ENCODE measurements at regions not wholly inside any gene's neighbourhood (a gene's known extent, or its start where the extent isn't known, plus 50 kb on each side); places are given as distances from the start of the nearest gene placed in this dataset.

DNA sequence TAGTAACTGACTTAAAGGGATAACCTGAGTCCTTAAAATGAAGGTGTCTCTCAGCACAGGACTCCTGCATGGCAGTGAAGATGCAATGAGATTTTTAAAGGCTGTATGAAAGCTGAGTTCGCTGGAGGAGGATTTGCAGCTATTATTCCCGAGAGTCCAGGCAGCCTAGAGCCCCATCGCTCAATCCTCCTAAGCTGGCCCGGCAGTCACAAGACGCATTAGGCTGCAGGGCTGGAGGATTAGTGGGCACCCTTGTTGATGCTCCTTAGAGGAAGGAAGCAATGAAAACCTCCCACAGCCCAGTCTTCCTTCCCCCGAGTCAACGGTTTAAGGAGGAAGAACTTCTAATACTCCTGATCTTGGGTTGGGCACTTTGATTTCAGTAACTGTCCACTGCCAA is 239.5 kb downstream of the EFNB2 start:
- DNase-seq: no peak

GRCh38 chr13:106291006-106291405 is 244.5 kb downstream of the EFNB2 start:
- no peak for DNase-seq

GRCh38 chr13:106287351-106287750 is 248.1 kb downstream of the EFNB2 start:
- DNase-seq: no peak

GRCh38 chr13:106286811-106287210 is 248.7 kb downstream of the EFNB2 start:
- DNase-seq: no peak

DNA sequence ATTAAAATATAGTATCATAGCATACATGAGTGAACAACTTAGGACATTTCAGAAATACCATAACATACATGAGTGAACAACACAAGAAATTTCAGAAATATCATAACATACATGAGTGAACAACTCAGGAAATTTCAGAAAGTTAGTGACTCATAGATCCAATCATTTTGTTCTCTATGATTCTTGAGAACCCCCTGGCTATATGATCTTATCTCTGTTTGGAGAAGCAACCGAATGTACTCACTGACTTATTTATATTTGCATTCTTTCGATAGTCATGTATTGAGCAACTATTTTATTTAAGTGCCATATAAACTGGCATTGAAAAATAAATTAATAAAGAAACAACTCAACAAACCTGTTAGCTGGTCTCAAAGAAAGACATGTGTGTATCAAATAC is 251.1 kb downstream of the EFNB2 start:
- DNase-seq: no peak

- DNase-seq: no peak
Measured at GRCh38 chr13:106281426-106281825, 254.0 kb downstream of the EFNB2 start.

- no peak for DNase-seq
Measured at GRCh38 chr13:106277484-106278154, 257.8 kb downstream of the EFNB2 start.

DNA sequence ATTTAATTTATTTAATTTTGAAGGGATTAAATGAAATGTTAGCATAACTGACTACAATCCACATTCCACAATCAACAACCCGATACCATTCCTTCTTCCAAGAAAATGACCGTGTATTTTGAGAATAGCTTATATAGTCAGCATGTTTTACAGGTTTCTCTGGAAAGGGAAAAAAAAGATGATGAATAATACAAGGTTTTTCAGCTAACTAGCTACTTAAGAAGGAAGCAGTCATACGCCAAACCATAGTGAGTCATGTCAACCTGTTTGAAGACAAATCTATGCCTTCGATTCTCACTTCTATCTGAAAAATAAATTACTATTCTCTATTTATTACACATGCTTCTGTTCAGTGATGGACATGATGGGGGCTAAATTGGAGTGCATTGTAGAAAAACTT is 258.6 kb downstream of the EFNB2 start:
- DNase-seq: no peak

DNA sequence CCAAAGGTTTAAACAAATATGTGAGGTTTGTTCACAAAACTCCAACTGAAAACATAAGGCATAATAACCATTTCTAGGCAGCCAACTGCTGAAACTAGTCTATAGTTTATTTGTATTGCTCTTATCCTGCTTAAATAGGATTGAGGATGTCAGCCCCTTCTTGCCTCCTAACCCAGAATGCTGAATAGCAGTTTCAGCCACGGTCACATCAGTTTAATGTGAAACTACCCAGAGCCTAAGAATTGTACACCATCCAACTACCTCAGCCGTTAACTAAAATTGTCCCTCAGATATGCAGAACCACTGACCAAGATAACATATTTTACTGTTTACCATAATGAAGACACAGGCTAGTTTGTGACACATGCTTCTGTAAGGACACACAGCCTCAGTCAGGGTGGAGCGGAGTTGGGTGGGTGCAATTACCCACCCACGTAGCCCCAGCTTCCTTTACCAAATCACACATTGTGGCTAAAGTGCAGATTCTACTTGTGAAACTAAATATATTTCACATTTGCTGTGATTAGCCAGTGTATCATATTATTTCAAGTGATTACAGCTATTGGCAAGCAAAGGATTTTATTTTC is 259.9 kb downstream of the EFNB2 start:
- DNase-seq: no peak

DNA sequence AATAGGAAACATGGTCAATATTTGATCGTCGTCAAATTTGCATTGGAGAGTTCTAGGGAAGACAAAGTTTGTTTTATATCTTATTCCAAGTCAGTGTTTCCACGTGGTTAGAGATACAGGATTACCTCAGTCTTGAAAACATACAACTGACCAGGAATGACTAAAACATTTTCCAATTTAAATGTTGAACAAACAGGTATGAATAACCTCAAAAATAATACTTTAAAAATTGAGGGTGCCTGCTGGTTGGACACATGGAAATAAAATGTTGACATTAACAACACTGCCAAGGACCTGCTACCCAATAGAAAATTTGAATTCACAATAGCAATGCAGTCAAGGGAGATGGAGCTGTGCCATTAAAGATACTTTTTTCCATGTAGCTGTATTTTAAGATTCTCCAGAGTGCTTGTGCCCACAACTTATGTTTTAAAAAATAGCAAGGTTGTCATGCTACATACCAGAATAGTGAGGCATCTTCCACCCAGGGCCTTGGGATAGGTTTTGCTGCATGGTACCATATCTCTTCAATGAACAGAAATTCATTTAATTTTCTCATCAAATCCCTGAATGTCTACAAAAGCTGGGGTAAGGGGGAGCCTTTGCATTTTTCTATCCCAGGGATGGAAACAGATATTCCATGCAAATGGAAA is 260.8 kb downstream of the EFNB2 start:
- DNase-seq: no peak

DNA sequence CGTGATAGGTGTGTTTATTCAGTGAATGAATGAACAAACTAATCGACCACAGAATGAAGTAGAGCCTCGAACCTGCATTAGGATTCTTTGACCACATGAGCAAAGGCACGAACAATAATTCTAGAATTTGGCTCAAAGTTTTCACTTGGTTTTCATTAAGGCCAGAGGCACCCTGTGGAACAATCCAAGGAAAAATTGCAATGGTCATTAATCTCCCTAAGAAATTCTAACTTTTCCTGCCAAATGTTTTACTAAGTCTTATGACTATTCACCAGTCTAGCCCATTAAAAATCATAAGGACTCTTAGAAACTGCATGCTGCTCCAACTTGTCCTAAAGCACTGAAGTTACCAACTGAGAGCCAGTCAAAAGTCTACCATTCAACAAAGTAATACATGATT is 271.7 kb downstream of the EFNB2 start:
- no peak for DNase-seq

GRCh38 chr13:106262886-106263285 is 272.6 kb downstream of the EFNB2 start:
- DNase-seq: no peak

DNA sequence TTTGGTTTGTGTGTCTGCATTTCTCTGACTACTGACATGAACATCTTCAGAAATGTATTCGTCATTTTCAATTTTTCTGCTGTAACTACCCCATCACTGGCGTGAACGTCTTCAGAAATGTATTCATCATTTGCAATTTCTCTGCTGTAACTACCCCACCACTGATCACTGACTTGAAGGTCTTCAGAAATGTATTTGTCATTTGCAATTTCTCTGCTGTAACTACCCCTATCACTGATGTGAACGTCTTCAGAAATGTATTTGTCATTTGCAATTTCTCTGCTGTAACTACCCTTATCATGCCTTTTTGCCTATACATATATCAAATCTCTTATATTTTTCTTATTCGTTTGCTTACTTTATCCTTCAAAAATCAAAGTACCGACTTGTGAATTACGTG is 274.0 kb downstream of the EFNB2 start:
- DNase-seq: no peak

DNA sequence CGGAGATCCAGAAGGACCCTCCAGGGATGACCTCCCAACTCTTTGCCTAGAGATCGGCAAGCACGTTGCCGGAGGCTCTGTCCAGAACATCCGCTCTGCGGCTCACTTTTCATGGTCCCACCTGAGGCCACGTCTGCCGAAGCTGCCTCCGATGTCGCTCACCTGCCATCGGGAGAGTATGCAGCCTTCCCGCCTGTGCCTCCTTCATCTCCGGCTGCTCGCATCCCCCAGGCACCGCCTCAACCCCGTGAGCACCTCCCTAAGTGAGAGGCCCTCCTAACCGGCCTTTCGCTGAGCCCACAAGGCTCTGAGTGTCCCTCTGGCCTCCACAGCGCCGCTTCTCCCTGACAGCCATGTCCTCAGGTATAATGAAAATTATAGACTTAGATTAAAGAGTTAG is 275.1 kb downstream of the EFNB2 start:
- no peak for DNase-seq

- DNase-seq: no peak
Measured at GRCh38 chr13:106259928-106260327, 275.5 kb downstream of the EFNB2 start.

DNA sequence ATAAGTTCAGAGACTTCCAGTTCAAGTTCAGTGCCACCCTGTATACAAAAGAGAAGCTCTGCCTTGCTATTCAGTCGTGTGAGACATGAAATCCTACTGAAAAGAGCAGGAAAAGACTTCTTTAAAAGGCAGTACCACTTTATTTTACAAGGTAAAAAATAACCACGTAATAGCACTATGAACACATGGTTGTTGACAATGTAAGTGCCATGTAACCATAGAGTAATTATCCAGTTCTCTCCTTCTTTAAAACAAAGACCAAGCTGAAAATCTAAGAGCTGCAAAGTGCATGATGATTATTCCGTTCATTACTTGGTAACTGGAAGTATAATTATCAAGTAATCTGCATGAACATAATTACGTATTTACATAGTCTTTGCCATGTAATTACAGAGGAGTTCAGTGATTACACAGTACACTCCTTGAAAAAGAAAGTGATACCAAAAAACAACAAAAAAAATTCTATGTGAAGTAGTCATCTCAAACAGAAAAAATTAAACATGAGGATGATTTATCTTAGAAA is 288.7 kb downstream of the EFNB2 start:
- no peak for DNase-seq

DNA sequence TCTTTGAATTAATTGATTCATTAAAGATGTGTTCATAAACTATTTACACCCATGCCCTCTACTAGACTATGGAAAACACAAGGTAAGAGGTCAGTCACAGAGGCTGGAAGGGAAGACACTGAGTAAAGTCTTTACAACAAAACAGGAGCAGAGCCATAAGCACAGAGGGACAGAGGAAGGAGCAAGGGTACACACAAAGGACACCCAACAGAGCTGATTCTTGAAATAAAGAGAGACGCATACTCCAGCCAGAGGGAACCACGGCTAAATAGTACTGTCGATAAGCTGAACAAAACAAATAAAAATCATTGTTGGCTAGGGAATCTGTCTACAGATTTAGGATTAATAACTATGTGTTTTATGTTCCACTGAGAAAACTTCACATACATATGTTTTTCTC is 289.2 kb downstream of the EFNB2 start:
- no peak for DNase-seq

GRCh38 chr13:106243011-106243565 is 292.4 kb downstream of the EFNB2 start:
- DNase-seq: no peak

DNA sequence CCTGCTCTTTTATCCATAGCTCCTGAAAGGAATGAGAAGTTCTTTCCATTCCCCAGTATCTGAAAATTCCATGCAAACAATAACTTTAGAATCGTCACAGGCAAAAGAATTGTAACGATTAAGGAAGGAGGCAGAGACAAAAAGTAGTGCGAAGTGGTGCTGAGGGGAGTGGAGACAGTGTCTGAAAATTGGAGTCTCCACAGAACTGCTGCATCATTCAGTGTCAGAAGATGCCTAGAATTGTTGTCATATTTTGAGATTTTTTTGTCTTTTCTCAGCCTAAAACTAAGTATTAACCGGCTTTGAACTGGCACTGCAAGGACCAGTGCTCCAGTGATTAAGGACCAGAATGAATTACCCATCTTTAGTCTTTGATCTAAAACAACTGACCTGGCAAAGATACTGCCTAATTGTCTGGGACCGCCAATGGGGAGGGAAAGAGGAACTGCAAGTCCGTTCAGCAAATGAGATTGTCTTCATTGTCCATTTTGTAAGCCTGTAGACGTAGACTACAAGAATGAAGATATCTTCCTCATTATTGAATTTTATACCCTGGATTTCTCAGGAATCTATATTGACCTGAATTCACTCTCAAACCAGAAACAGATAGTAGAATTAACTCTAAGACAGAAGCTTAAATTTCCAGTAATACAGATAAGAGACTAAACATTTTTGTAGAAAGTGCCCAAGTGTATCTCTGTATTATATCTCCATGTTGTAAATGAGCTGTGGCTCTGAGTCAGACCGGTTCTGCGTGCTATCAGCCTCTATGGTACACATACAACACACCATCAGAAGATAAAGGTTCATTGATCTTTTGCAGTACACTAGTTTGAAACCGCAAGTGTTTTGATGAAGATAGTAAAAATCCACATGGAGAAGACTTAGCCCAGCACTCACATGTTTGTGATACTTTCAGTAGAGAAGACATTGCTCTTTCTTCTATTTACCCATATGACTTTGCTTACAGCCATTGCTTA is 293.2 kb downstream of the EFNB2 start:
- no peak for DNase-seq

DNA sequence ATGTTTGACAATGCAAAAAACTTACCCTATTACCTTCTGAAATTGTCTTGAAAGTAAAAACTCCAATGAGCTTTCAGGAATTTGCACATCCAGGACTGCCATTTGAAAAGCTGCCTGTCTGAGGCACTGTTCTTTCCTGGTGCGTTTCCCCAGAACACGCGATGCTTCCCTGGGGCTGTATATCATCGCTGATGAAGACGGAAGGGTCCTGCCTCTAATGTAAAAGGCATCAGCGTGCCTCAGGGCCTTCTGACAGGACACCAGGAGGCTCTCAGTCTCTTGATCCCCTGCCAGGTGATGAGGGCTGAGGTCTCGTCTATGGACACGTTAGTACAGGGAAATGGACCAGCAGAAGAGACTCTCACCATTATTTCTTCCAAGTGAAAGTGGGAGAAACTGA is 296.8 kb downstream of the EFNB2 start:
- no peak for DNase-seq

DNA sequence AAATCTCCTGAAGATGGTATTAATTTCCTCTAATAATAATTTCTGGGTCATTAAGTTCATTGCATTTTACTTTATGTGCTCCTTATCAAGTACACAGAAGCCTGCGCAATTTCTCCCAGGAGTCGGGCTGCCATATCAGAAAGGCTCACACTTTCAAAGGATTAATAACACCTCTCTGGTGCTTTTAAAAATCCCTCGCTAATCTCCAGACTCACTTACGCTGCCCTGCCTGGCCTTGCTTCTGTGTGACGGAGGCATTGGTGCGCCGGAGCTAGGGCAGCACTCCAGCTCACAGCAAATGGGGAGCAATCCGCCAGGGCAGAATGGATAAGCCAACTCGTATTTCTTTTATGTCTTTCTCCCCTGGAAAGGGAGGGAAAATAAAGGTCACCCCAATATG is 300.8 kb downstream of the EFNB2 start:
- no peak for DNase-seq

GRCh38 chr13:106233134-106233735 is 302.2 kb downstream of the EFNB2 start:
- DNase-seq: no peak
